ENCODE measurements at regions not wholly inside any gene's neighbourhood (a gene's known extent, or its start where the extent isn't known, plus 50 kb on each side); places are given as distances from the start of the nearest gene placed in this dataset.

- DNase-seq: no peak
Observed at GRCh38 chr6:19655744-19656143, 181.4 kb upstream of the ID4 start.

- no peak for DNase-seq
Observed at GRCh38 chr6:19660123-19660910, 176.9 kb upstream of the ID4 start.

DNA sequence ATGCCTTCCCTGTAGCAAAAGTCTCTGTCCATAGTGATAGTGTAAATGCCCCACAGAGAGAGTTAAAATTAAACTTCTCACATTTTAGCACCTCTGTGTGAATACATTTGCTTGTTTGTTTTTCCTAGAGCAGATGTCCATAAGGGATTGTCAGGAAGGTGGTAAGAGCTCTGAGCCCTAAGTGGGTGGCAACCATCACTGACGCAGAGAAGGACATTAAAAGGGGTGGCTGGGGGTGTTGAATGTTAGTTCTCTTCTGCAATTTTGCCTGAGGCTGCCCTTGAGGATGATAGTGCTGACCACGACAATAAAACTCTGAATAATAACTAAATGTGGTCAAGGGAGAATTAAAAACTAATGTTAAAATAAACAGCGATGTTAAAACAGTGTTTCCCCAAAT, 174.3 kb upstream of the ID4 start:
- DNase-seq: no peak

DNA sequence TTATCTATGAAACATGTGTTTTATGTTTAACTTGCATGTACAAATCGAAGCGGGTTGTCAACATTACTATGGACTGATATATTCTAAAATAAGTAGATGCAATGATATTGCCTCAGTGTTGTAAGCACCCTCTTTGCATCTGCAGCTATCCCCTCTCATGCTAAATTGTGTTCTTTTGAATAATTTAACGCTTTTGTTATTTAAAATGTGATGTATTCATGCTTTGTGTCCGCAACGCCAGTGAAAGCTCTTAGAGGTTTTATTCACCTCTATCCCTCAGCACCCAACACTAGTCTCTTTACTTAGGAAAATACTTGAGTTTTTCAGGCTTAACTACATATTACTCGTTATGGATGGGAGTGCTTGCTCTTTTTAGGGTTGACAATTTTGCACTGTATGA, 173.7 kb upstream of the ID4 start:
- no peak for DNase-seq

DNA sequence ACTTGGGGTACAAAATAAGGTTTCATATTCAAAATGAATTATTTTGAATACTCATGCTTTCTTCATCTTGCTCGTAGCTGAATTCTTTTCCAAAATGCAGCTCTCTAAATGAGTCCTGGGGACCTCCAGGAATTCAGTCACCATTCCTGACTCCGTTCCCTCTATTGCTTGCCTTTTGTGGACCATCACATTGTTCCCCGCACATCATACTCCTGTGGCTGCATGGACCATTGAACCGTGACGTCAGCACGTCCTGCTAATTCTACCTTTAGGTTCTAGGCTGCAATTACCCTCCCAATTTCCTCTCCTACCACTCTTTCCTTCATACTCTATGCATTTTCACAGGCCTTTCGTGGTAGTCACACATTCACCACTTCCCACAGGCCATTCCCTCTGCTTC, 173.1 kb upstream of the ID4 start:
- no peak for DNase-seq

GRCh38 chr6:19664878-19665612, 172.1 kb upstream of the ID4 start:
- no peak for DNase-seq

- no peak for DNase-seq
Observed at GRCh38 chr6:19665613-19665909, 171.6 kb upstream of the ID4 start.

DNA sequence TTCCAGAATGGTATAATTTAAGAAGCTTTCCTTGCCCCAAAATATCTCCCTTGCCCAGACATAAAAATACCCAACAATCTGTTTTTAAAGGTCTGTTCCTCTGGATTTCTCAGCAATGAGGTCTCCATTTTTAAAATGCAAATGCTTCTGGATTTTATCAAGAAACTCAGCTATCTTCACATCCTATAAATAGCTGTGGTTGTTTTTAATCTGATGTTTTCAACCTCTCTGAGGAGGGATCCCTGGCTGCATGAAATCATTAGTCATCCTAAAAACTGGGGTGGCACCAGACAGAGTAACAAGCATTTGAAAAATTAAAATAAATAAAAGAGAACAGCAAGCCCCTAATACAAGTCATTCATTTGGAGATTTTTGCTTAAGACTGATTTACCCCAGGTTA, 168.5 kb upstream of the ID4 start:
- no peak for DNase-seq

DNA sequence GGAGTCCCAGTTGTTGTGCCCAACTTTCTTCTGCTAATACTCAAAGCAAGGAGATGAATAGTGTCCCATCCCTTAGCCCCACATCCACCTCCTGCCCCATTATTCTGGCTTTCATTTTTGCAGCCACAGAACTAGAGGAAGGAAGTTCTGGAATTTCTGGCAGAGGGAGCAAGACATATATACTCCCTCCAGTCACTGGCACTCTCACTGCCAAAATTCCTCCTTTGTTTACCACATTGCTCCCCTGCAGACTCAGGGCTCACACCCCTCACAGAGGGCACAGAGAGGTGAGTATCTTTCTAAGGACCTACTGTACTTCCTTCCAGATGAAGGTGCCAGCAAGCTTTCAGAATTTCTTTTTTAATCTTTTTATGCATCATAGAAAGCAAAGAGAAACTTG, 168.0 kb upstream of the ID4 start:
- no peak for DNase-seq

DNA sequence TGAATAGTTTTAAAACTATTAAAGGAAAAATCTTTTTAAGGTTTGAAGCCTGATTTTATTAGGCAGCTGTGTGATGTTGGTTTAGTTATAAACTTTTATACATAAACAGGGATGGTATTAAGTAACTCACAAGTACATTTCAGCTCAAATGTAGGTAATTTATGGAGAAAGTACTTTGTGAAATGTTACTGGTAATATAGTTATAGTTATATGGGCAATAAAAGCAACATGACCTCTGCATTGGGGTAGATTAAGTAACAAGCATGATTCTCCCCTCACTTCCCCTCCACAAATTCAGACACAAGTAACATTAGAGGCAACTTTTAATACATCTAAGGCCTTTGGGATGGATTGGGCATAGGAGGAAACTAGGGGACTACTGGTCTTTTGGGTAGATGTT, 154.3 kb upstream of the ID4 start:
- DNase-seq: no peak

- DNase-seq: no peak
Observed at GRCh38 chr6:19690325-19691075, 146.7 kb upstream of the ID4 start.

GRCh38 chr6:19691465-19692167, 145.6 kb upstream of the ID4 start:
- no peak for DNase-seq

GRCh38 chr6:19692506-19693298, 144.5 kb upstream of the ID4 start:
- DNase-seq: no peak

GRCh38 chr6:19694697-19695096, 142.5 kb upstream of the ID4 start:
- no peak for DNase-seq

DNA sequence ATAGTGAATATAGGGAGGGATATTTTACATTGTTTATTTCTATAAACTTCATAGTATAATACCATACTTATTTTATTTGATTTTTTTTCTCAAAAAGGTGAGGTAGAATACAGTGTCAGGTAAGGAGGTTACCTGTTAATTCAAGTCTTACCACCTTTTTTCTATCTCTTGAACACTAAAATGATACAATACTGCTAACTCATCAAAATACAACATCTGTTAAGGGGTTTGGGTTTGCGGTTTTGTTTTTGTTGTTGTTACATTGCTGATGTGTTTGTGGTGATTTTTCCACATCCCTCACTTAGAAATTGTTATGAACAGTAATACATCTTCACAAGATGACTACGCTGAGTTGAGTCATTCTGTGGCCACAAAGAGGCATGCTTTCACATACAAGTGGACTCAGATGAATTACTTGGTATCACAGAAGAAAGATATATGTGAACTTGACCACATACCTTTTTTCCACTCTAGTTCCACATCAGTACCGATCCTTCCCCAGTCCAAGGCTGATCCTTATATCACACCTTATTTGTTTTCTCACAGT, 139.4 kb upstream of the ID4 start:
- no peak for DNase-seq

GRCh38 chr6:19699932-19700331, 137.2 kb upstream of the ID4 start:
- DNase-seq: no peak

DNA sequence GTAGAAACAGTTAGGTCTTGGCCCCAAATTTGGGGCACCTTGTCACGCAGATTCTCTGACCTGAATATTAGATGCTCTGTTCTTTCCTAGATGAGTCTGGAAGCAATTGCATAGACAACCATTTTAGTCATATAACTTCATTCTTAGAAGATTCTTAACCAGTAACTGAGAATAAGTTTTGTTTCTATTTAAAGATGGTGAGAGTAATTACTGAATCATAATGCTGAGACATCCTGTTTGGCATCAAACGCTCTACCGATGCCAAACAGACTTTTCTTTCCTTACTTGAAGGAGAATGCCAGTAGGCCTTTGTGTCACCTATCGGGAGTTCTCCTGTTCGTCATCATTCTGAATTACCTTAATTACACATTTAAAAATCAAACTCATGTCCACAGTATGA, 131.6 kb upstream of the ID4 start:
- DNase-seq: no peak

- DNase-seq: no peak
Observed at GRCh38 chr6:19712012-19712688, 125.0 kb upstream of the ID4 start.

- no peak for DNase-seq
Observed at GRCh38 chr6:19712998-19713397, 124.2 kb upstream of the ID4 start.

GRCh38 chr6:19713411-19713810, 123.8 kb upstream of the ID4 start:
- DNase-seq: no peak

- DNase-seq: no peak
Observed at GRCh38 chr6:19713984-19714383, 123.2 kb upstream of the ID4 start.
